K562 (cell line): ENCODE measurements at regions not wholly inside any gene's neighbourhood (a gene's known extent, or its start where the extent isn't known, plus 50 kb on each side); places are given as distances from the start of the nearest gene placed in this dataset.

Source experiments
- BRCA1 ChIP-seq, 2 experiments: fragments of 450-650 bp in 1 of 2; sonication (generic) in 1 of 2; formaldehyde crosslinking in 1 of 2; IDR thresholded peaks; 2 replicates each; pipeline versions ENCODE4 v1.5.0 to v1.6.1; 2017 to 2020; ENCODE audit warnings: mild to moderate bottlenecking in 1 of 2, missing genetic modification reagents in 1 of 2
- JUND ChIP-seq, 2 experiments: IDR thresholded peaks; 2 replicates in 1 of 2; 3 replicates in 1 of 2; pipeline ENCODE4 v1.6.1; 2011; ENCODE audit warnings: borderline replicate concordance in 2 of 2, low read depth in 2 of 2, low read length in 2 of 2, improper control_type of control experiment in 1 of 2, missing biosample characterization in 1 of 2, missing genetic modification characterization in 1 of 2, missing genetic modification reagents in 1 of 2
- SMAD4 ChIP-seq: fragments of 250-450 bp; sonication (Bioruptor Pico); conservative IDR thresholded peaks from 2 replicates; pipeline ENCODE4 v1.8.0; 2021; ENCODE audit warnings: inconsistent platforms, mild to moderate bottlenecking, moderate library complexity
- ZNF253 ChIP-seq: fragments of 250-450 bp; sonication (Bioruptor Pico); conservative IDR thresholded peaks from 2 replicates; pipeline ENCODE4 v1.6.1; 2021; ENCODE audit warnings: mild to moderate bottlenecking
- TF ChIP-seq, protein P1 (sequence below), 3 experiments: IDR thresholded peaks in 2 of 3; conservative IDR thresholded peaks in 1 of 3; 2 replicates each; pipeline ENCODE4 v1.5.1; 2011 to 2012; ENCODE audit warnings: low read length in 3 of 3, mild to moderate bottlenecking in 3 of 3, control low read depth in 2 of 3, improper control_type of control experiment in 1 of 3, inconsistent platforms in 1 of 3, low read depth in 1 of 3, mixed read lengths in 1 of 3, moderate library complexity in 1 of 3; ENCODE audit not compliant: insufficient read depth in 2 of 3
- TF ChIP-seq, protein P2 (sequence below): sonication (generic); formaldehyde crosslinking; IDR thresholded peaks from 2 replicates; pipeline ENCODE4 v1.8.1; 2023; ENCODE audit warnings: mild to moderate bottlenecking, missing genetic modification reagents

DNA sequence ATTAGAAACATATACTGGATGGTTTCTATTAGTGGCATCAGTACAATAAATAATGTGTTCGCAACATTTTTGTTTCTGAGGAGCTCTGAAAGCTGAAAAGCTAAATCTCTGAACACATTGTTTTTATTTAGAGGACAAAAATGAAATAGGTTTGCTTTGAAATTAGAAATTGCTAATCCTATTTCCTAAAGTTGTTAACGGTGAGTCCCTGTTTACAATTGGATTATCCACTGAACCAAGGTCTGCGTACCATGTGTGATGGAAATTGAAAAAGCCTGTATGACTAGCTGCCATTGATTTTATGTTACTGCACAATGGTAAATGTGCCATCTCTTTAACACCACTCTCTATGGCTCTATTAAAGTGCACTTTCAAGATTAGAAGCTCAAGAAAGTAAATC lies 297.7 kb upstream of the NUDT12 start:
- TF ChIP-seq, protein P1, sequence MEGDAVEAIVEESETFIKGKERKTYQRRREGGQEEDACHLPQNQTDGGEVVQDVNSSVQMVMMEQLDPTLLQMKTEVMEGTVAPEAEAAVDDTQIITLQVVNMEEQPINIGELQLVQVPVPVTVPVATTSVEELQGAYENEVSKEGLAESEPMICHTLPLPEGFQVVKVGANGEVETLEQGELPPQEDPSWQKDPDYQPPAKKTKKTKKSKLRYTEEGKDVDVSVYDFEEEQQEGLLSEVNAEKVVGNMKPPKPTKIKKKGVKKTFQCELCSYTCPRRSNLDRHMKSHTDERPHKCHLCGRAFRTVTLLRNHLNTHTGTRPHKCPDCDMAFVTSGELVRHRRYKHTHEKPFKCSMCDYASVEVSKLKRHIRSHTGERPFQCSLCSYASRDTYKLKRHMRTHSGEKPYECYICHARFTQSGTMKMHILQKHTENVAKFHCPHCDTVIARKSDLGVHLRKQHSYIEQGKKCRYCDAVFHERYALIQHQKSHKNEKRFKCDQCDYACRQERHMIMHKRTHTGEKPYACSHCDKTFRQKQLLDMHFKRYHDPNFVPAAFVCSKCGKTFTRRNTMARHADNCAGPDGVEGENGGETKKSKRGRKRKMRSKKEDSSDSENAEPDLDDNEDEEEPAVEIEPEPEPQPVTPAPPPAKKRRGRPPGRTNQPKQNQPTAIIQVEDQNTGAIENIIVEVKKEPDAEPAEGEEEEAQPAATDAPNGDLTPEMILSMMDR (IDR thresholded peaks at IDR 0.05 in 2 of 3, conservative IDR thresholded peaks at IDR 0.05 in 1 of 3; ENCODE audit: insufficient read depth in 2 of 3, low read depth in 1 of 3, low read length in 3 of 3): no peak
- TF ChIP-seq BRCA1 (IDR thresholded peaks at IDR 0.05) (no peak), BRCA1 (CRISPR knock-in tag; IDR thresholded peaks at IDR 0.05) (no peak), SMAD4 (no peak), ZNF253 (CRISPR knock-in tag) (no peak), JUND (IDR thresholded peaks at IDR 0.05; ENCODE audit: borderline replicate concordance, low read depth, low read length) (no peak), JUND (tag; IDR thresholded peaks at IDR 0.05; ENCODE audit: borderline replicate concordance, low read depth, low read length) (no peak)
- TF ChIP-seq, protein P2, sequence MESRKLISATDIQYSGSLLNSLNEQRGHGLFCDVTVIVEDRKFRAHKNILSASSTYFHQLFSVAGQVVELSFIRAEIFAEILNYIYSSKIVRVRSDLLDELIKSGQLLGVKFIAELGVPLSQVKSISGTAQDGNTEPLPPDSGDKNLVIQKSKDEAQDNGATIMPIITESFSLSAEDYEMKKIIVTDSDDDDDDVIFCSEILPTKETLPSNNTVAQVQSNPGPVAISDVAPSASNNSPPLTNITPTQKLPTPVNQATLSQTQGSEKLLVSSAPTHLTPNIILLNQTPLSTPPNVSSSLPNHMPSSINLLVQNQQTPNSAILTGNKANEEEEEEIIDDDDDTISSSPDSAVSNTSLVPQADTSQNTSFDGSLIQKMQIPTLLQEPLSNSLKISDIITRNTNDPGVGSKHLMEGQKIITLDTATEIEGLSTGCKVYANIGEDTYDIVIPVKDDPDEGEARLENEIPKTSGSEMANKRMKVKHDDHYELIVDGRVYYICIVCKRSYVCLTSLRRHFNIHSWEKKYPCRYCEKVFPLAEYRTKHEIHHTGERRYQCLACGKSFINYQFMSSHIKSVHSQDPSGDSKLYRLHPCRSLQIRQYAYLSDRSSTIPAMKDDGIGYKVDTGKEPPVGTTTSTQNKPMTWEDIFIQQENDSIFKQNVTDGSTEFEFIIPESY (CRISPR knock-in tag): no peak
